HL-60/S4 treated with retinoic acid at 250 ng/mL for 4 days and 3 days (cell line): ENCODE measurements at regions not wholly inside any gene's neighbourhood (a gene's known extent, or its start where the extent isn't known, plus 50 kb on each side); places are given as distances from the start of the nearest gene placed in this dataset.
"Not testable (repeated sequence)": the region's sequence is repeated elsewhere in the genome, so short reads cannot be mapped to it uniquely, and the experiment has no call there.

Experiments
- in situ Hi-C: fragments of 300-500 bp; cut with MboI; formaldehyde crosslinking; loops from 2 replicates; pipeline ENCODE4 v1.7.0; 2022; ENCODE audit warnings: low sequenced_read_pairs

DNA sequence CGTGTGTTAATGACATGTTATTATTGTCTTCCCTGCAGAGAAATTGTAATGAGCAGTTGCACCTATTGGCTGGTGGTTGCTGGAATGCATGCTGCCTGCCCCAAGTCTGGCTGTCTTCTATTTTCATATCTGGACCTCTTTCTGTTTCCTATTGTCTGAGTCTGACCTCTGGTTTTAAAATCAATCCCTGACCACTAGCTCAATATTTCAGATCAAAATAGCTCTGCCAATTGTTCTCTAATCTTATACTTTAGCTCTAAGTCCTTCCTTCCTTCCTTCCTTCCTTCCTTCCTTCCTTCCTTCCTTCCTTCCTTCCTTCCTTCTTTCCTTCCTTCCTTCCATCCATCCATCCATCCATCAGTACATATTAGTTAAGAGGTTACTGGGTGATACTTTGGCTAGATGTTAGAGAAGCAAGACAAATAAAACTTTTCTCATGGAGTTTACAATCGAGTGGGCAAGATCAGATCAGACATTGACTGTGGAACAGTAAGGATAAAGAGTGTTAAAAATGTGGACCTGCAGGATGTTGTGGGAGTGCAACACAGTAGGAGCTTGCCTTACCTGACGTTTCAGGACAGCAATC is 417.1 kb downstream of the SOCS6 start:
- in situ Hi-C loops: no loop called here

DNA sequence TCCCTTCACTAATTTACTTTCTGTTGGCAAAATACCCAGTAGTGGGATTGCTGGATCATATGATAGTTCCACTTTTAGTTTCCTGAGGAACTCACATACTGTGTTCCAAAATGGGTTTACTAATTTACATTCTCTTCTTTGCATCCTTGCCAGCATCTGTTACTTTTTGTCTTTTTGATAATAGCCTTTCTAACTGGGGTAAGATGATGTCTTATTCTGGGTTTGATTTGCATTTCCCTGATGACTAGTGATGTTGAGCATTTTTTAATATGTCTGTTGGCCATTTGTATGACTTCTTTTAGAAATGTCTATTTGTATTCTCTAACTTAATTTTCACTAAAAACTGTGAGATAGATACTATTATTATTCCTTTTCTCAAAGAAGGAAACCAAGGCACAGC is 411.7 kb downstream of the SOCS6 start:
- in situ Hi-C loops: no loop called here

DNA sequence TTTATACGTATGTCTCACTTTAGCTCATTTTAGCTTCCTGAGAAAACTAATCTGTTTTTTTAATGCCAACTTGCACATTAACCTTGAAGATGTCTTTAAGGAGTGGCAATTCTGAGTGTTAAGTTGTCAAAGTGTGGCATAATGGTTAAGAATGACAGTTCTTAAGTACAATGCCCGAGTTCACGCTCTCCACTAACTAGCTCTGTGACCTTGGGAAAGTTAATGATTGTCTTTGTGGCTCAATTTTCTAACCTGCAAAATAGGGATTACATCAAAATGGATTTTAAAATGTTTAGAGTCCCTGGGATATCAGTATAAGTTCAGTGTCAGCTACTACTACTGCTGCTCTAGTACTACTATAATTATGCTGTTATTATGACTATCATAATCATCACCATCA is 409.7 kb downstream of the SOCS6 start:
- in situ Hi-C loops: no loop called here

DNA sequence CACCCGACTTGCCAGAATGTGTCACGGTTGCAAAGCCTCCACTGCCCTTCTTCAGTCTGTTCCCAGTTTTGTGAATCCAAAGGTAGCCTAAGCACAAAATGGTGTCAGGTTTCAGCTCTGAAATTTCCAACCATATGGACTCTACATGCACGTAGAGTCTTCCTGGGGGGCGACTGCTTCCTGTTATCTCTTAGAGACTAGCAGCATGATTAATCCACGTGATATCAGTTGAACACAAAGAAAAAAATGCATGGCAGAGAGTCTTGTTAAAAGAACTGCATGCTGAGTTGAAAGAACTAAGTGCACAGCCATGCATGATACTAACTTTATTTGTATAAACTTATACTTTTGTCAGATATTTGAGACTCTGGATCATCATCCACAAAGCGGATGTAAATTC is 404.4 kb downstream of the SOCS6 start:
- in situ Hi-C loops: no loop called here

DNA sequence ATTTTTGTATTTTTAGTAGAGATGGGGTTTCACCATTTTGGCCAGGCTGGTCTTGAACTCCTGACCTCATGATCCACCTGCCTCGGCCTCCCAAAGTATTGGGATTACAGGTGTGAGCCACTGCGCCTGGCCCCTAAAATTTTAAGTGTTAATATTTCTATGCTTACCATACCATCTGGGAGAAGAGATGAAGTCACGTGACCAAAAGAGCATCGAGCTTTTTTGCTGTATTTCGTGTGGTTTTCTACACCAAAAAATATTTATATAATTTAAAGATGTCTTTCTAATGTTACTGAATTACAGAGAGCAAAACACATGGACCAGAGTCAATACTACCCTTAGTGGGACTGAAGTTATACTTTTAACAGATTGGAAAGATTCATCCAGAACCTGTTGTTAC is 400.9 kb downstream of the SOCS6 start:
- in situ Hi-C loops: not testable (repeated sequence)

DNA sequence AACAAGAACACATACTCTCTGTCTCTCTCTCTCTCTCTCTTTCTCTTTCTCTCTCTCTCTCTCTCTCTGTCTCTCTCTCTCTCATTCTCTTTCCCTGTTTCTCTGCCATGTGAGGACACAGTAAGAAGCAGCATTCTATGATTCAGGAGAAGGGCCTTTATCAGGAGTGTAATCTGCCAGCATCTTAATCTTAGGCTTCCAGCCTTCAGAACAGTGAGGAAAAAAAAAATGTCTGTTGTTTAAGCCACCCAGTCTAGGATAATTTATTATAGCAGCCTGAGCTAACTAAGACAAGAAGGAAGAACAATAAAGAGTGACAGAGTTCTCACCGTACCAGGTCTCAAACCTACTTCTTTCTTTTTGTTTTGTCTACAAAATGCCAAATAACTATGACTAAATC is 399.4 kb downstream of the SOCS6 start:
- in situ Hi-C loops: no loop called here

DNA sequence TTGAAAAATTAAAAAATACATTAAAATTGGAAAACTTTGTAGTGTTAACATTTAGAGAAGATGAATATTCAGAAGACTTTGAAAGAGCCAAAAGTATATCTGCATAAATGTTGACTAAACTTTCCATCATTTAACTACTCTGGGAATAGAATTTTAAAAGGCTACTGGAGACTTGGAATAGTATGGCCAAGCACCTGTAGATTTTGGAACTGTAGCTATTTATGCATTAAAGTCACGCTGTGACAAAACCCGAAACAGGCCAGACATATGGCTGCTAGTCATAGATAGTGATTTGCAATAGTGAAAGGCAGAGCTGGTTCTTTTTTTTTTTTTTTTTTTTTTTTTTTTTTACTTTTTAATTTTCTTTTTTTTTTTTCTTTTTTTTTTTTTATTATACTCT is 396.0 kb downstream of the SOCS6 start:
- in situ Hi-C loops: no loop called here

DNA sequence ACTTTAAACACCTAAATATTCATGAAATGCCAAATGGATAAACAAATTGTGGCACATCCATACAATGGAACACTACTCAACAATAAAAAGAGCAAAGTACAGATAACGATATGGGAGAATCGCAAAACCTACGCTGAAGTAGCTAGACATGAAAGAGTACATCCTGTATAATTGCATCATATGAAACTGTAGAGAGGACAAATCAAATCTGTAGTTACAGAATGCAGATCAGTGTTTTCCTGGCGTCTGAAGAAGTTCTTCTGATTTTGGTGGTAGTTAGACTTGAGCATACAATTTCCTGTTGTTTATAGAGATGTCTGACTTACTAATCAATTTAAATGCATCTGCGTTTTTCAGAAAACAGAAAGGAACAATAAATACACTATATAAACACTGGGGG is 394.4 kb downstream of the SOCS6 start:
- in situ Hi-C loops: no loop called here

DNA sequence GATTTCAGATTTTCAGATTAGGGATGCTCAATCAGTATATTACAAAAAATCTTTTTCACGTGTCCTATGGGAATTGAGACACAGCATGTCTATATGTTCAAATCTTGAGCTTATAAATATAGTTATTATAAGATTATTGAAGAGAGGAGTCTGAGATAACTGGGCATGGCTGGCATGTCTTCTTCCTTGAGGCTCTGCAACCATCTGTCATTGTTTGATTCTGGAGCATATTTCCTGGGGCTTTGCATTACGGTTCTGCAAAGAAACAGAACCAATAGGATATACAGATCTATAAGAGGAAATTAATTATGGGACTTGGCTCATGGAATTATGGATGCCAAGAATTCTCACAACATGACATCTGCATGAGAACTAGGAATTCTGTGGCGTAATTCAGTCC is 386.1 kb downstream of the SOCS6 start:
- in situ Hi-C loops: no loop called here

DNA sequence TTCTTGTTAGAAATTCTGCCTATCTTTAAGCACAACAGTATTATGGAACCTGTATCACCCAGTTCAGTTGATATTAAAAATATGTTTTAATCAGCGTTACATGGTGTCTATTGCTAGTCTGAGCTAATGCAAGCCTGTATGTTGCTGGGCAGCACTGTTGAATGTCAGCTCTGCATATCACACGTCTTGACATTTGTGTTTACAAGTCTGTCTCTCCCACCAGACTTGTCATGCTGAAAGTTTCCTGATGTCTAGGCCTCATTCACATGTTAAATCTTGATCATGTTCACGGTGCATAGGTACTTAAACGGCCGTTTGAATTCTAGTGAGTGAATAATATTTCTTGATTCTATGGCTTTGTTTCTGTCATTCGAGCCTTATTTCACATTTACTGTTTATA is 385.0 kb downstream of the SOCS6 start:
- in situ Hi-C loops: no loop called here

DNA sequence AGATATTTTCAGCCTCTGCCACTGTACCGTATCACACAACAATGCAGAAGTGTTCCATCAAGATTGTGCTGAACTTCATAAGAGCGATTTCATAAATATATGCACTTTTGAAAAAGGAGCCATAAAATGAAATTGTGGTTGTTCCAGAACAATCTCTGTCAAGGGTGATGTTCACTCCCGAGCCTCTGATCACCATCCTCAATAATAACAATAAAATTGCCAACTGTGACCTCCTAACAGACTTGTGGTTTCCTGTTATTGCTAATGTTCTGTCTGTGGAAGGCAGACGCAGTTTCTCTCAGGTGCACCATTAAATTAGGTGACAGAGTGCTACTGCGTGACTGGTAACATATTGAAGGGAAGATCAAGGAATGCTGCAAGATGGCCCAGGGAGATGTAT is 383.7 kb downstream of the SOCS6 start:
- in situ Hi-C loops: no loop called here

DNA sequence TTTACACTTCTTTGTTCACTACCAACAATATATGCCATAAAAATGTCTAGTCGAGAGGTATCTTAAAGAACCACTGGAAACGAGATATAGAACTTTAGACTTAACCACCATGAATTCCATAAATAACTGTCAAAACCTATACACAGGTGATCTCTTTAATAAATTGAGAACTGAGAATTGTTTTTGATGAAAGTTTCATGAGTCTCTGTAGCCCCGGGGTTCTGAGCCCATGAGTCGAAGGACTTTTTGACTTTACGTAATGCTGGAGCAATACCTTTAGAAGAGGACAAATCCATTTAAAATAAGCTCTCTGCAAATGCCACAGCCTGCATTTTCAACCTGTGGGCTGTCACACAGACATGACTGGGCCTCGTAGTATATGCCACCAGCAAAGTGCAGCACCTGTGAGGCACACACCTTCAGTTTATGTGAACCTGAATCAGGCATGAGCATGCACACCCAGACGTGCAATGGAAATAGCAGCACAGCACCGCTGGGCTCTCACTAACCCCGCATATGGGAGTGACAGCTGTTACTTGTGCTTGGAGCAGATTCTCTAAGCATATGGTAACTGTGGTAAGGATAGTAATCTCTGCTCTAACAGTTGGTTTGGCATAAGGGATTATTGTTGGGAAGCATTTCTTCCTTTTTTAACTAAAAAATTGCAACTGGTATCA is 383.2 kb downstream of the SOCS6 start:
- in situ Hi-C loops: no loop called here

DNA sequence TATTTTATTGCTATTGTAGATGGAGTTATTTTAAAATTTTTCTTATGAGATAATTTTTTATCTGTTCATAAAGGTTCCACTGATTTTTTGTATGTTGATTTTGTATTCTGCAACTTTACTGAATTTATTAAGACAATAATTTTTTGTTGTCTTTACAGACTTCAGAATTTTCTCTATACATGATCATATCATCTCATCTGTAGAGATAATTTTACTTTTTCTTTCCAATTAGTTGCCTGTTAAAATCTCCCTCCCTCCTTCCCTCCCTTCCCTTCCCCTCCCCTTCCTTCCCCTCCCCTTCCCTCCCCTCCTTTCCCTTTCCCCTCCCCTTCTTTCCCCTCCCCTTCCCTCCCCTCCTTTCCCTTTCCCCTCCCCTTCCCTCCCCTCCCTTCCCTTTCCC is 378.1 kb downstream of the SOCS6 start:
- in situ Hi-C loops: no loop called here

DNA sequence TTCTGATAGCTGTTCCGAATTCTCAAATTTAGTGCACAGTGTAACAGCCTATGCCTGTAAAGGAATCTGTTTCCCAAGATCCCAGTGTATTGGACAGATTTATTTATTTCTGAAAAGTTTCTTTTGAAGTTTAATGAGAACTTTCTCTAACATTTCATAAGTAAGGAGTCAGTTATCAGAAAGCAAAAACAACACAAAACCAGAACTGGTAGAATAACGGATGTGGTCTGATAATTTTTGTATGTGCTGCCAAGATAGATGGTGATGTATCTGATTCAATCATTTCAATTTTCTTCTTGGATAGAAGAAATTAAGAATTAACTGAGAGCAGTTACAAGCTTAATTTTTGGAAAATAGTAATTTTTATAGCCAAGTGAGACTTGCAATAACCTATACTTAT is 374.3 kb downstream of the SOCS6 start:
- in situ Hi-C loops: no loop called here

DNA sequence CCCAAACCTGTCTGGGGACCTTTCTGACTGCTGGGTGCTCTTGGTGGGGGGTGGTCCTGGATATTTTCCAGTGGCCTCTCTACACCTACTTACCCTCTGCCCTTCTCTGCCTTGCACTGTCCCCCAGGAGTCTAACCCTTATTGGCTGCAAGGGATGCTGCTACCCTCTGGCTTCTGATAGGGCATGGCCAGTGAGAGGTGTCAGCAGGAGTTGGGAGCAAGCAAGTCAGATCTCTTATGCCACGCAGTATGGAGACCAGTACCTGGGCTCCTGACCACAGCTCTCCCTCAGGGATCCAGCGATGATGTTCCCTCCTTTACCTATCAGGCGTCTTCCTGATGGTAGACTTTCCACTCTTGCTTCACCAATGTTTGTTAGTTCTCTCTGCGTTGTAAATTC is 373.7 kb downstream of the SOCS6 start:
- in situ Hi-C loops: no loop called here

DNA sequence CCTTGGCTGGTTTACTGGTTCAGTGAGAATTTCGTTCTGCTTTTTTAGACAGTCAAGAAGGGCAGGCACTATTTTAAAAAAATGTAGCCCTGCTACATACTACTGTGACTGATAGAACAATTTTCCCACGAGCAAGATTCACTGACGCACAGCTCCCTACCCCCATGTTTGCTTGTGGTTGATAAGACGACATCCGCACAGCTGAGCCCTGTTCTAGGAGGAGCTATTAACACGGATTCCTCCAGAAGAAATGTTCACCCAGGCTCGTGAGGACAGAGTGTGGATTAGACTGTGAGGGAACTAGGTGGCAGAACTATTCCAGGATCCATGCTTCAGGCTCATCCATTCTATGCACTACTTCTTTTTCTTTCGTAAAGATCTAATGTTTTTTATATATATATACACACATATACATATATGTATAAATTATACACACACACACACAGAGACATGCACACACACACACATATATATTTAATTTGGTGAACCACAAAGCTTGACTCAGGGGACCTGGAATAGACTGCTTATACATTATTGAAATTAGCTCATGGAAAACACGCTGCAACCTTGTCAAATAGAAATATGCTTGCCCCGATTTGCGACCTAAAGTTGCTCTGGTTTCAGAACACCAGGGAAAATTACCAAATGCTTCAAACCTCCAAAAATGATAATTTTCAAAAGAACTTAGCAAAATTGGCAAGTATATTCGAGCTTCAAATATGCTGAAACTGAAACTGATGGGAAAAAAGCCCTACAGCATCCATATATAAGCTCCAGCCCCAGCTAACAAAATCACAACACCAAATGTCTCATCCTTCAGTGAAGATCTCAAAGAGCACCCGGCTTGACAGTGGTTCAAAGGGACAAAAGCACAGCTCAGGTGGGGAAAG is 370.4 kb downstream of the SOCS6 start:
- in situ Hi-C loops: no loop called here

DNA sequence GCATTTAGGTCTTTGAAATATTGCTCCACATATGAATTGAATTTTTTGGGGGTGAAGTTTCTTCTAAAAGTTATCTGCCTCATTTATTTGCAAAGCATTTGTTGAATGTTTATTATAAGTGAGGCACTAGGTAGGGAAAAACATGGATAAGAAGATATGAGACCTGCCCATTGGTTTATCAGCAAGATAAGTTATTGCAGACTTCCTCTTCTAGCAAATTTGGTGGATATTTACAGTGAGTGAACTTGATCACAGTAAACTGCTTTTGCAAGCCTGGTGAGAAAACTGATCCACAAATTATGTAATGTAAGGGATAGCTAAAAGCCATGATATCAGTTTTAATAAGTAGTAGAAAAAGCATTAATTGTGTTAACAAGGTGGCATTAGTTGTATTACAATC is 364.8 kb downstream of the SOCS6 start:
- in situ Hi-C loops: no loop called here

DNA sequence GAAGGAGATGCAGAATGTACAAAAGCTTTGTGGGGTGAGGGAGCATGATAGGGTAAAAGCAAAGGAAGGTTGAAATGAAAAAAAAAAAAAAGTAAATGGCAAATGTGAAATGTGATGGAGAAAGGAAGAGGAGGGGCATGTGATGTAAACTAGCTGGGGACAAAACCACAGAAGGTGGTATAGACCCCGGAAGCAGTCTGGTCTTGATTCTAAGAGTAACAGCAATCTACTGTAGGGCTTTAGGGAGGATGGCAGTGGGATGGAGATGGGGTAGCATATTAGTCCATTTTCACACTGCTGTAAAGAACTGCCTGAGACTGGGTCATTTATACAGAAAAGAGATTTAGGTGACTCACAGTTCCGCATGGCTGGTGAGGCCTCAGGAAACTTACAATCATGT is 362.0 kb downstream of the SOCS6 start:
- in situ Hi-C loops: no loop called here

DNA sequence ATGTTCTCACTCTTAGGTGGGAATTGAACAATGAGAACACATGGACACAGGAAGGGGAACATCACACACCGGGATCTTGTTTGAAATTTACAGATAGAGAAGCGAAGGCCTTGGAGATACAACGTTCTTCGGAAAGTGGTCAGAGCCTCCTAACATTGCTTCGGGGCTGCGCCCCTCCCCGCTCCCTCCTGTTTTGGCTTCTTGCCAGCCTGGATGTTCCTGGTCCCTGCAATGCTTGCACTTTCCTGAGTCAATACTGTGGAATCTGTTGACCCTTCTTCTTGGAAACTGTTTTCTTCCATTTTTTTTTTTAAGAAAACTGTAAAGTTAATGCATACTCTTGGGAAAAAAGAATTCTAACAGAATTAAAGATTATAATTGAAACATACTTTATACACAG is 360.8 kb downstream of the SOCS6 start:
- in situ Hi-C loops: no loop called here

DNA sequence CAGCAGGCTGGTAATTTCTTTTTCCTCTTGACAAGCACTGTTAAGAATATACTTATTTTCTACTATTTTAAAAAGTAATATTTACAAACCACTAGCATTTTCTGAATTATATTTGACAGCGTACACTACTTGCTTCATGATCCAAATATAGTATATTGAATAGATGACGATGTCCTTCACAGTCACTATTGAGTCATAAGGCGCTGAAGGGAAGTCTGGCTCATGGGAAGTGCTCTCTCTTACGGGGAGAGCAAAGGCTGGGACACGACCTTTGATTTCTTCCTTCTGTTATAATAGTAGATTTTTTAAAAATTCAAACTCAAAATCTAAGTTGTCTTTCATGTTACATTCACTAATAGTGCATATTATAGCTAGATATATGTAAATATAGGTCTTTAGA is 357.1 kb downstream of the SOCS6 start:
- in situ Hi-C loops: no loop called here

DNA sequence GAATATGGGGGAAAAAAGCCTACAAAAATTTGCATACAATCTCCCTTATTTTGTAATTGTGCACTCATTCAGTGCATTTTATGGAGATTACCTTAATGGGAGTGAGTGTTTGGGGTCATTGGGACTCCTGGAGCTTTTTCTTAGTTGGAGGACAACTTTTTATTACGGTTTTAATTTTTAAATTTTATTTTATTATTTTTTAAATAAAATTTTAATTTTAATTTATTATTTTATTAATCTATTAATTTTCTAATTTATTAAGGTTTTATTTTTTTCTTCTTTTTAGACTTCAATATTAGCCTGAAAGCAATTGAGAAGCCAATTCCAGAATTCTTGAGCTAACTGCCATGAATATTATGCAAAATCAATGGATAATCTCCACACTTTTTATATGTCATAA is 355.0 kb downstream of the SOCS6 start:
- in situ Hi-C loops: no loop called here

DNA sequence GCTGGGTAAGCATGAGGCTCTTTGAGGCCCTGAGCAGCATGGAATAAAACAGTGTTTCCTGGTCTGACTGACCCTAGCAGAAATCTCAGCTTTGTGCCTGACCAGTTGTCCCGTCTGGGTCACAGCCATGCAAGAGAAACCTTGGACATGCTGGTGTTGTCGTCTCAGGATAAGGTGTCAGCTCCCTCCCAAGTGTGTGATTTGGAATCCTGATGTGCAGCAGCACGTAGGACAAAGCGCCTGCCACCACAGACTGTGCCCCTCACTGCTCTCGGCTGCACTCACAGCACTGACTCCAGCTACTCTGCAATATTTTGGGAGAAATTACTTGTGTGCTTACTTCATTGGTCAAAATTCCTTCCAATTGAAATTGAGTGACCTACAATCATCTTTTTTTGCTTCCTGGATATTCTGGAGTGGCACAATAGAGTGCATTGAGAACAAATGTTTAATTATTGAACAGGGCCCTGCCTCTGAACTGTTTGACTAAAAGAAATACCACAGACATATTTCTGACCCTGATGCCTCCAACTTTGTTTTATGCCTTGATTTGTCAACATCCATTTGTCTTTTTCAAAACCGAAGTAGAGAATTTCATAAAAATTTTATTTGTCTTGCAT is 352.4 kb downstream of the SOCS6 start:
- in situ Hi-C loops: no loop called here
